Esophagus (tissue), 2 donors: ENCODE measurements at regions not wholly inside any gene's neighbourhood (a gene's known extent, or its start where the extent isn't known, plus 50 kb on each side); places are given as distances from the start of the nearest gene placed in this dataset.

Experiments used
- H3K27ac ChIP-seq, 2 donors: one replicate each; pipeline ENCODE4 v1.5.1; 2013; ENCODE audit warnings: low read depth in 2 of 2, mild to moderate bottlenecking in 2 of 2, inconsistent platforms in 1 of 2, low read length in 1 of 2, moderate library complexity in 1 of 2
- H3K27me3 ChIP-seq, 2 donors: one replicate each; pipeline ENCODE4 v1.6.1; 2013; ENCODE audit warnings: low read length in 2 of 2, control low read depth in 1 of 2, mild to moderate bottlenecking in 1 of 2; ENCODE audit not compliant: insufficient read depth in 2 of 2, control insufficient read depth in 1 of 2
- H3K36me3 ChIP-seq, 2 donors: one replicate each; pipeline ENCODE4 v1.6.1; 2013; ENCODE audit warnings: low read length in 1 of 2; ENCODE audit not compliant: control insufficient read depth in 2 of 2, insufficient read depth in 2 of 2
- H3K4me1 ChIP-seq, 2 donors: one replicate each; pipeline ENCODE4 v1.6.1; 2013; ENCODE audit warnings: low read length in 1 of 2; ENCODE audit not compliant: control insufficient read depth in 2 of 2, insufficient read depth in 2 of 2
- H3K4me3 ChIP-seq, 2 donors: one replicate each; pipeline ENCODE4 v1.5.1; 2013; ENCODE audit warnings: low read length in 2 of 2, mild to moderate bottlenecking in 2 of 2, low read depth in 1 of 2, moderate library complexity in 1 of 2
- H3K9me3 ChIP-seq, 2 donors: one replicate each; pipeline ENCODE4 v1.6.1; 2013; ENCODE audit warnings: mild to moderate bottlenecking in 2 of 2, low read depth in 1 of 2, low read length in 1 of 2, moderate library complexity in 1 of 2; ENCODE audit not compliant: control insufficient read depth in 2 of 2, insufficient read depth in 1 of 2
- WGBS, 2 donors: extraction: QIAGEN DNeasy Blood & Tissue Kit; methylation state at CpG; one replicate each; pipeline ENCODE4 v1.1.7; 2013; 5-methylcytosine and 5-hydroxymethylcytosine counted together
- donor health status: healthy with polysubstance abuse.
- donor health status: Bipolar disorder and iron deficiency.

GRCh38 chrX:39642071-39642470 lies 455.7 kb downstream of the BCOR start:
- no peak overlapping the region for H3K27ac ChIP-seq
- H3K27me3 ChIP-seq: no peaks in the 10 kb centered on the region
- WGBS, 2 donors: 32 to 38% methylated on average over 10 of the region's 10 CpGs
- H3K36me3 ChIP-seq: no peaks in the 10 kb centered on the region
- H3K4me1 ChIP-seq: no peaks in the 10 kb centered on the region
- peaks cover 0 to 2% of the 10 kb centered on the region in 2 donors for H3K9me3 ChIP-seq
- H3K4me3 ChIP-seq: no peak overlapping the region

- peaks cover 0 to 2% of the 10 kb centered on the region in 2 donors for H3K9me3 ChIP-seq
- 70 to 93% methylated on average over 3 of the region's 3 CpGs for WGBS, 2 donors
- H3K36me3 ChIP-seq: no peaks in the 10 kb centered on the region
- H3K4me1 ChIP-seq: no peaks in the 10 kb centered on the region
- no peak overlapping the region for H3K27ac ChIP-seq
- H3K4me3 ChIP-seq: no peak overlapping the region
- no peaks in the 10 kb centered on the region for H3K27me3 ChIP-seq
Observed at GRCh38 chrX:39643550-39643949, 454.2 kb downstream of the BCOR start.

- peaks cover 0 to 2% of the 10 kb centered on the region in 2 donors for H3K9me3 ChIP-seq
- WGBS, 2 donors: 51 to 66% methylated on average over 21 of the region's 21 CpGs
- no peaks in the 10 kb centered on the region for H3K36me3 ChIP-seq
- H3K27me3 ChIP-seq: no peaks in the 10 kb centered on the region
- no peaks in the 10 kb centered on the region for H3K4me1 ChIP-seq
- no peak overlapping the region for H3K4me3 ChIP-seq
- no peak overlapping the region for H3K27ac ChIP-seq
Observed at GRCh38 chrX:39645178-39645895, 452.4 kb downstream of the BCOR start.

DNA sequence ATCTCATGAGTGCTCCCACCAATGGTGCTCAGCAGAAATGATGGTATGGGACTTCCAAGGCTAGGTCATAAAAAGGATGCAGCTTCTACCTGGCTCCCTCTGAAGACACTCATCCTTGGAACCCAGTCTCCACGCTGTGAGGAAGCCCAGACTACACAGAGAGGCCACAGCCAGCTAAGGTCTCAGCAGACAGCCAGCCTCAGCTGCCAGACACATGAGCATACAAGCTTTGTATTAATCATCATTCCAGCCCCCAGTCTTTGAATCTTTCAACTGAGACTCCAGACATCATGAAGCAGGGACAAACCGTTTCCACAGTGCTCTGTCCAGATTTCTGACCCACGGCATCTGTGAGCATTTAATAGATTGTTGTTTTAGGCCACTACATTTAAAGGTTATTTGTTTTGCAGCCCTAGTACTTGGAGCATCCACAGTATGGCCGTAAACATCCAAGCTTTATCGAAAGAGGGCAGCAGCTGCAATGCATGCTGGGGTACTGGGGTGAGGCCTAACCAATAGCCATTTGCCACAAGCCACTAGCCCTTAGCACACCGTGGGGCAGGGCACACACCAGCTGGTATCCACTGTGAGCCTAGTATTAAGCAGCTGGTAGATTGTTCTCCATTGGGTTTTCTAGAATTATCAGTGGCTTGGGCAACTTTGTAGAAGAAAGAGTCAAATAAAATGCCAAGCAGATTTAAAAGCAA lies 449.1 kb downstream of the BCOR start:
- Histone ChIP-seq H3K27me3 (no peaks in the 10 kb centered on the region), H3K9me3 (peaks cover 0 to 2% of the 10 kb centered on the region in 2 donors), H3K4me1 (no peaks in the 10 kb centered on the region), H3K4me3 (no peak overlapping the region), H3K27ac (no peak overlapping the region), H3K36me3 (no peaks in the 10 kb centered on the region)
- WGBS, 2 donors: 72 to 87% methylated on average over 6 of the region's 6 CpGs

DNA sequence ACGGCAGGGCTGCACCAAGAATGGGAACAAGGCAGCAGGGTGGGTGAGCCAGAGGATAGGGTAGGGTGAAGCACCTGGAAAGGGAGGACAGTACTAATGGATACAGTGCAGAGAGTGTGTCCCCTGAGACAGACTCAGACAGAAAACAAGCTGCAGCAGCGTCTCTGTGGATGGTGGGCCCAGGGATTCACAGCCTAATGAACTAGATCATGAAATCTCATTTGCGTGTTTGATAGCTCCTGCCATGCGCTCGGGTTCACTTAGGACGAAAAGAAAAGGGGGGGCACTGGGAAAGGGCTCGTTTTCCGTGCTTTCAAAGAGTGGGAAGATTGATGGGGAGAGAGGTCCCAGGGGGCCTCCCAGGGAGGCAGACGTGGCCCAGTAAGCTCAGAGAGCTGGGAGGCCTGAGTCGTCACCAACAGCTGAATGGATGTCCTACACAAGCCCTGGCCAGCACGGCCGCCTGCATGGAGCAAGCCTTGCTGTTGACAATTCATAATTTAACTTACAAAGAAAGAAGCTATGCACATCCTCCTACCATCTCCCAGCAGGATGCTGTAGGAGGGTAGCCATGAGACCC lies 446.9 kb downstream of the BCOR start:
- Histone ChIP-seq H3K4me1 (no peaks in the 10 kb centered on the region), H3K27me3 (no peaks in the 10 kb centered on the region), H3K9me3 (no peaks in the 10 kb centered on the region), H3K4me3 (no peak overlapping the region), H3K27ac (no peak overlapping the region), H3K36me3 (no peaks in the 10 kb centered on the region)
- WGBS, 2 donors: 67 to 82% methylated on average over 12 of the region's 12 CpGs

- Histone ChIP-seq H3K9me3 (no peaks in the 10 kb centered on the region), H3K4me3 (no peak overlapping the region), H3K27me3 (no peaks in the 10 kb centered on the region), H3K36me3 (no peaks in the 10 kb centered on the region), H3K4me1 (no peaks in the 10 kb centered on the region), H3K27ac (no peak overlapping the region)
- WGBS, 2 donors: 55 to 64% methylated on average over 5 of the region's 5 CpGs
Observed at GRCh38 chrX:39652336-39652735, 445.4 kb downstream of the BCOR start.

- WGBS, 2 donors: 30 to 35% methylated on average over 10 of the region's 10 CpGs
- Histone ChIP-seq H3K9me3 (no peaks in the 10 kb centered on the region), H3K27me3 (no peaks in the 10 kb centered on the region), H3K36me3 (no peaks in the 10 kb centered on the region), H3K27ac (no peak overlapping the region), H3K4me1 (no peaks in the 10 kb centered on the region), H3K4me3 (no peak overlapping the region)
Observed at GRCh38 chrX:39653691-39654090, 444.1 kb downstream of the BCOR start.

DNA sequence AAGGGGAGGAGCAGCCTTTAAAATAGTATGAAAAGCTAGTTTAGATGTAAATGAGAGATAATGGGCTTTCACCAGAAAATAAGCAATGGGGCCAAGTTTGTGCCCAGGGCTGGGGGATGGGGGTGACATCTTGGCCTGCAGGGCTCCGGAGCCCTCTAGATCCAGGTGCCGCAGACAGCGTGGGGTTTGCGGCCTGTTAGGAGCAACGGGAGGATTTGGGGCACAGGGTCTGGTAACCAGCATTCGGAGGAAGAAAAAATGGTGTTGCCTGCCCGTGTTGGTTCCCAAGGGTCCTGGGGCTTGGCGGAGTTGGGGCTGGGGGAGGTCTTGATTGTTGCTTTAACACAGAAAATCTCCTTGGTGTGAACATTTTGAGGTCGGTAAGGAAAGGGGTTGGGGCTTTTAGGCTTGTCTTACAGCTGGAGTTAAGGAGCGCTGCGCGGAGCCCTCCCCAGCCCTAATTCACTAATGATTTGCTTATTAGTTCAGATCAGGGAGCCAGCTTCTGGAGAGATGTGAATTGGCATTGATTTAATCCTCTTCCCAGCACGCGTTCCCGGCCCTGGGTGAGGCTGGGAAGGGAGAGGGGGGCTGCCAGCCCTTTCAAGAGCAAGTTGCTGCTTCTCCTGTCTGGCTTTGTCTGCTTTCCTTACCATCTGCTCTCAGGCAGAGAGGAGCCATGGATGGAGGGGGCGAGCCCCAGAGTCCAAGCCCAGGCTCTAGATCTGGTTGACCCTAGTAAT lies 443.4 kb downstream of the BCOR start:
- no peaks in the 10 kb centered on the region for H3K27me3 ChIP-seq
- 59 to 69% methylated on average over 16 of the region's 16 CpGs for WGBS, 2 donors

DNA sequence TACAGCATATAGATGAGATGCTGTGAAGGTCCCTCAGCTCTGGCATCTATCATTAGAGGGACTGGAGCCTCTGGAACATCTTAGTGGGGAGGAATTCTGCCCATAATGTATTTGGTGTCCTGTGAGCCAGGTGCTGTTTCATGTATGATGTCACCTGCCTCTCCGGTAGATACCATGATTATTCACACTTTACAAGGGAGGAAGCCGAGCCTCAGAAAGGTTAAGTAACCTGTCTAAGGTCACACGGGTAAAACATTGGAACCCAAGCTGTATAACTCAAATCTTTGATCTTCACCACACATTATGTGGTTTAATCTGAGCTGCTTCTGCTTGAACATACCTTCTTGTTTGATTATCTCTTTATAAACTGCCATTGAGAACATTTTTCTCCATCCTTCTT lies 442.8 kb downstream of the BCOR start:
- Histone ChIP-seq H3K27ac (no peak overlapping the region), H3K4me1 (no peaks in the 10 kb centered on the region), H3K9me3 (no peaks in the 10 kb centered on the region), H3K36me3 (no peaks in the 10 kb centered on the region), H3K27me3 (no peaks in the 10 kb centered on the region), H3K4me3 (no peak overlapping the region)
- WGBS, 2 donors: 64 to 72% methylated on average over 3 of the region's 3 CpGs

More for the DNA sequence above, 443.4 kb downstream of the BCOR start:
- no peaks in the 10 kb centered on the region for H3K9me3 ChIP-seq
- no peaks in the 10 kb centered on the region for H3K36me3 ChIP-seq
- H3K4me3 ChIP-seq: no peak overlapping the region
- no peak overlapping the region for H3K27ac ChIP-seq
- no peaks in the 10 kb centered on the region for H3K4me1 ChIP-seq
